ENCODE measurements at regions not wholly inside any gene's neighbourhood (a gene's known extent, or its start where the extent isn't known, plus 50 kb on each side); places are given as distances from the start of the nearest gene placed in this dataset.
"Not testable (repeated sequence)": the region's sequence is repeated elsewhere in the genome, so short reads cannot be mapped to it uniquely, and the experiment has no call there.

DNA sequence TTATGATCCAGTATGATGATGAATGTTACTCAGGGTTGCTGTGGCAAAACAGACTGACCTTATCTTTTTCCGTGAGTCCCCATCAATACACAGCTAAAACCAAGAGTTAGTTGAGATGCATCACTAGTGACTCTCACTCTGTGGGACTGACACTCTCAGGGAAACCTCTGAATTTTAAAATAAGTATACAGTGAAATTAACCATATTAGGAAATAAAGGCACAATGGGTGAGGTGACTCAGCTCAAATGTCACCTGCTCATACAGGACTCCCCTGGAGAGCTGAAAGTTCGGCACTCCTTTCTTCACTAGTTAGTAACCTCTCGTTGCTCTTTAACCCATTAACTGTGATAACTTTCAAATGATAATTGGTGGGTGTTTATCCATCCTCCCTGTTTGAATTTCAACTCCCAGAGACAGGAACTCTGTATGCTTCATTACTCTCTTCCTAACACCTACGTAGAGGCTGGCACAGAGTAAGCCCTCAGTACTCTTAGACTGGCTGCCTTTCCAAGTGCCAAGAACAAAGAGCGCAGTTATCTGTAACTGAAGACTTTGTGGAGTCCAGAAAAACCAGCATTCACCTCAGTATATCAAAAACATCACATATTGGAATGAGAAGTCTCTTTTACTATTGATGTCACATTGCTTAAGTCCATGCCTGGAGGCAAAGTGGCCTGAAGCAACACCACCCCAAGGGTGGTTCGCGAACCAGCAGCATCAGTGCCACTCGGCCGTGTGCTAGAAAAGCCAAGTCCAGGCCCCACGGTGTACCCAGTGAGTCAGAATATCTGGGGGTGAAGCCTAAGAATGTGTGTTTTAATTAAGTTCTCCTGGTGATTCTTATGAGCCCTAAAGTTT, 91.1 kb downstream of the NIBAN1 start:
- no peak for DNase-seq

DNA sequence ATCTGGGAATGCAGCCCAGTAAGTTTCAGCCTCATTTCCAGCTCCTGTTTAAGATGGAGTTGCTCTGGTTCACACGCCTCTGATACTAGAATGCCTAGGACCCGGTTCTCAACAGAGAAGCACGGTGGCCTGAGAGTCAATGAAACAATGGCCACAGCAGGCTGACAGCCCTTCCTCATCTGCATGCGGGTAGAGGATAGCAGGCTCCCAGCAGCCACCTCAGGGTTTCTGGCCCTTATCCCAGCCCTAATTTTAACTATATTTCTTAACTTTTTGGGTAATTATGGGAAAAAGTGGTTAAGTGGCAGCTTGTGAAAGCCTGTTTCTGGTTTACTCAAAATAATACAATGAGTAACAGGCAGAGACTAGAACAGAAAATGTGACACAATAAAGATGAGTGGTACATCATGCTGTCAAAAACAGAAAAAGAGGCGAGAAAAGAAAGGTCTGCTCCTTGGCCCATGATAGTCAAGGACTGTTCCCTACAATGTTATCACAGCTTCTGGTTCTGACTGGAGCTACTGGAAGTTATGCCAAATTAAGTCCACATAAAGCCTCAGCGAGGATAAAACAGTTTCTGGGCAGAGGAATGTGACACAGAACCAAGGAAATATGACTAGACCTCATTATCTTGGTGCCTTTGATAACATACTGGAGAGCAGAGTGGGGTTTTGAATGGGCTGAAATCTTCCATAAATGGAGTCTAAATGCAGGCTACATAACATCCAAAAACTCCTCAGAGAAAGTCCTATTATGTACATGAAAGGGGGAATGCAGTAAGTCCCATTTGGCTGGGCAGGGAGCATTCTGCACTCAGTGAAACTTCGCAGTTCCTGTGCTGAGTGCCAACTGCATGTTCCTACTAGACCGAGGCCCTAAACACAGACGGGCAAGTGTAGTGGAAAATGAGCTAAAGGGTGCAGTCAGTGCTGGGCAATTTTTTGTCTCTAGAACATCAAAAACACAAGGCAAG, 92.1 kb downstream of the NIBAN1 start:
- no peak for DNase-seq

DNA sequence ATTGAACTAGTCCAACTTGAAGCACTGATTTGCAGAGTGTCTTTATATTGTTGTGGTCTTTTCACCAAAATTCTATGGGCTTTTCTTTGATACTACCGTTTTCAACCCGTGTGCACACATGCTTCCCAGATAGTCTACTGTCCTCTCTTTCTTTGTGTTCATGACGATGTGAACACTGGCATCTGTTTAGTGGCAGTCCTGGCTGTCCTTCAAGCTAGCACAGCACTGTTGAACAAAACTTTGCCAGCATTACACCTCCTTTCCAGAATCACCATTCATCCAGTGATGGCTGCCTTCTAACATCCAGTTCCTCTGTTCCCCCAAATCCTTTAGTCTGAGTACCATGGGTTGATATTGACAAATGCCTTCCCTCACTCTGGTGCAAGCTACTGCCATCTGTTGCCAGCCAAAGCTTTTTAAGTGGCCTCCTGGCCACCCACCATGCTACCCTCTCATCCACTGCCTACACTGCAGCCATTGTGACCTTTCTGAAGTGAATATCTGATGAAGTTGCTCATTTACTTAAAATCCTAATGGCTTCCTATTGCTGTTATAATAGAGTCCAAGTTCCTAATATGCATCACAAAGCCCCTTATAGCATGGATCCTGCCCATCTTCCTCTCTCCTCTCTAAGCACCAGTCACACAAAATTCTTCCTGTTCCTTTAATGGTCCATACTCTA, 94.3 kb downstream of the NIBAN1 start:
- no peak for DNase-seq

DNA sequence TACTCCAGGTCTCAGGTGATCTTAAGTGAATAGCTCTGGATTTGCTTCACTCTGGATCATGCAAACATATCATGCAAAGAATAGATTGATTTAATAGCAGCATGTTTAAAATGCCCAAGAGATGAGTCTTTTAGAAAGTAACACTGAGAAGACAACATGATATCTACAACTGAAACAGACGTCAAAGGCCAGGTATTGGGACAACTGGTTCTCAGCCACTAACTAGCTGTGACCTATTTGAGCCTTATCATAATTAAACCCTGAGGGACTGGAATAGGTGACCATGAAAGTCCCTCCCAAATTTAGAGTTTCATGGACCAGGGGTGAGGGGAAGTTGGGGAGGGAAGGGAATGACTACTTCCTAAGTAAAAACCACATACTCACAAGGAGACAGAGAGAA, 95.7 kb downstream of the NIBAN1 start:
- no peak for DNase-seq

DNA sequence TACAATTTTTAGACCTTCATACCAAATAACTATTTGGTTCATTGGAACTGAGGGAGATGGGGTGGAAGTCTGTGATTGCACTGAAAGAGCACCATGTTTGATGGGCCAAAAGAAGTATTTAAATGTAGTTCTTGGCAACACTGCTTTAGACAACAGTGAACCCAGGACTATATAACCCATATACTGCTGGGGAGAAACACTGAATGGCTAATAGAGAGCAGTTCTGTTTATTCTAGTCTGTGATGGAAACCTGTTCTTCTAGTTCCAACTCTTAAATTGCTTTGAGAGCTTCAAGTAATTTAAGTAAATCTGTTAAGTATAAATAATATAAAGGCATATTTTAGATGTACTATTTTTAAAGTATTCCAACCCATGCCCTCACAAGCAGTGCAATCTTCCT, 96.3 kb downstream of the NIBAN1 start:
- no peak for DNase-seq

DNA sequence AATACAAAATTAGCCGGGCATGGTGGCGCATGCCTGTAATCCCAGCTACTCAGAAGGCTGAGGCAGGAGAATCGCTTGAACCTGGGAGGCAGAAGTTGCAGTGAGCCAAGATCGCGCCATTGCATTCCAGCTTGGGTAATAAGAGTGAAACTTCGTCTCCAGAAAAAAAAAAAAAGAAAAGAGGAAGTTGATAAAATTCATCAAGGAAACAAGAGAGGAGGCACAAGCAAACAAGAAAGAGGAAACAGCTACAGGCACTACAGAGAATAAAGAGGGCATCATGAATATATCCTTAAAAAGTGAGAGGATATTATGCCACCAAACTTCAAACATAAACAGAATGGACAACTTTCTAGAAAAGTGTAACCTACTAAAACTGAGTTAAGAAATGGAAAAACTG, 98.3 kb downstream of the NIBAN1 start:
- not testable (repeated sequence) for DNase-seq

DNA sequence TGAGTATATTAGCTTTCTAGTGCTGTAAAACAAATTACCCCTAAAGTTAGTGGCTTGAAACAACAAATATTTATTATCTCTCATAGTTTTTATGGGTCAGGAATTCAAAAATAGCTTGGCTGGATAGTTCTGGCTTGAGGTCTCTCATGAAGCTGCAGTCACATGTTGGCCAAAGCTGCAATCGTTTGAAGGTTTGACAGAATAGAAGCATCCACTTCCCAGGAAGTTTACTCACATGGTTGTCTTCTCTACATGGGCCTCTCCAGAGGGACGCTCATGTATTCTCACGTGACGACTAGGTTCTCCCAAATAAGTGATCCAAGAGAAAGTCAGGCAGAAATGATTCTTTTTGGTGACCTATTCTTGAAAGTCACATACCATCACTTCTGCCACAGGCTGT, 99.1 kb downstream of the NIBAN1 start:
- no peak for DNase-seq

DNA sequence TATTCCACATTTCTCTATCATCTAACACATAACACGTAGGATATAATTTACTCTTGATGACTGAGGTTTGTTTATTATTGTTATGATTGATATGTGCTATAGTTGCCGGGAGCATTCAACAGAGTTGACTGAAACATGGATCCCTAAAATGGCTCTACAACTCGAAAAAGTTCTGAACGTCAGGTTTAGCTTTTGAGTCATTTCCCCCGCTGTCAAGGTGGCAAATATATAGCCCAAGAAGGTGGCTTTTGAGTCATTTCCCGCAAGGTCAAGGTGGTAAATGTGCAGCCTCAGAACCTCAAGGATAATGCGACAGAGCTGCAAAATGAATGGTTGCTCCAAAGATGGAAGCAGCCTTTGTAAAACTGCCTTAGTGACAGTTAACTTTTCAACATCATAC, 104.0 kb downstream of the NIBAN1 start:
- DNase-seq = no peak

DNA sequence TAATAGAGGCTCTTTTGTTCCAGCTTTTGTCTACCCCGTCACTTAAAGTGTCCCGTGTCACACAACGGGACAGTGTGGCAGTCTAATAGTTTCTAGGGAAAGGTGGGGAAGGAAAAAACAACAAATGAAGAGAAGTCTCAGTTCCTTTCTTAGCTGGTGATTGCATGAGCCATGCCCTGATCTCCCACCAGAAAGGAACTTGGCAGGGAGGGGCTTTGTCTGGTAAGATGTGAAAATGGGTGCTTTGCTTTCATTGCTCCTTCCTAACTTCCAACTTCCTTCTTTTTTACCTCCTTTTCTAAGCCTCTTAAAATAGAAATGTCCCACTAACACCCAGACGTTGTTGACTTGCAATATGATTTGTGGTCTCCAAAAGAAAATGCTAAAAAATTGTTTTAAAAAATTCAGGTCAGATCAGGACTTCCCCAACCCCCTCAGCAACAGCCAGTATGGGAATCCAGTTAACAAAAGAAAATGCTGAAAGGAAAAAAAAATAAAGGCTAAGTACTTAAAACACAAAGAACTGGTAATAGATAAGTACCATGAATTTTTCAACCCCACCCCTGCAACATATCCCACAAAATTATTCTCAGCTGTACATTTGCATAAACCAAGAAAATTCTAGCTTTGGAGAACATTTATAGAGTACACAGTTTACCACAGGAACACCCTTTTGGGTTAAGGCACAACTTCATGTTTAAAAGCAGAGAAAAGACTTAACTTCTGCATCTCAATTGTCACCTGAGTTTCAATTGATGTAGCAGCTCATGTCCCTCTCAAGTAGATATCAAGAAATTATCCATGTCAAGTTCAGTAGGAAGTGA, 106.2 kb downstream of the NIBAN1 start:
- no peak for DNase-seq

DNA sequence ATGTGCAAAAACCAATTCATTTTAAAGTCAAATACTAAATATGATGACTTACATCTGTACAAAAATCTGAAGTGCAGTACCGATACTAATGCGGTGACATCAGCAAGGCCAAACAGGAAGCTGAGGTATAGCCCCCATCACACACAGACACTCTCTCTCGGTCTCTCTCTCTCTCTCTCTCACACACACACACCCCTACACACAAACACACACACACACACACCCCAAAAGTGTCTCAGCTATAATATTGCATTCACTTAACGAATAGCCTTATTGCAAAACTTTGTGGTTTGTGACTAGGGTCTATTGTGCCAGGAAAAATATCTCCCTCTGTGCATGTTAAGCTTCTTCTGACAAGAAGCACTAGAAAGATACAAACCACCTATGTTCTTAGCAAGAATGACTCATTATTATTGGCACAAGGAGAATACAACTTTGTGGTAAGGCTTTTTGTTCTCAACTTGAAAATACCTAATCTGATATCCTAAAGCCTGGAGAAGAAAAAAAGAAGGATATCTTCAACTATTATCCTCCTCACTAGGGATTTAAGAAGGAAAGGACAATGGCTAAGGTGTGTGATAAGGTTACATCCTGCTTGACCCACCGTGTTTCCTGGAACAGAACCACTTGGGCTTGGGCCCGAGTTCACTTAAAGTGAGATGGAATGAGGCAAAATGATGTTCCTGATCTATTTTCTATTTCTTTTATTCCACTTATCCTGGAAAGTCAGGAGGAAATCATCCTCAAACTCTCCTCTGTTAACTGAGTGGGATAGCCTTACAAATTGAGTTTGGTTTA, 107.1 kb downstream of the NIBAN1 start:
- no peak for DNase-seq

DNA sequence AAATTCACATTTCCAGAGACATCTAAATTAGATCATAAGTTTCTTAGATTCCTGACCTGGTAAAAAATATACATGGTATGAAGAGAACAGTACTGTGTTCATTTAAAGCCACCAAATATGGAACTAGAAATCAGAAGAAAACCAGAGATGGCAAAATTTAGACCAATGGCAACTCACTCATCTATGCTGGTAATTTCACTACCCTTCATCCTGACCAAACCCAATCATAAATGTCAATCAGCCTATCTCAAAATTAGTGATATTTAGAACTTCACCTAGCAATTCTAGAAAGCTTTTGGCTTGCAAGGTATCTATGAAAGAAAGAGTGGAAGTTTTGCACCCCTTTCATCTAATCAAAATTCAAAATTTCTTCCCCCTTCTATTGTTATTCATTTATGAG, 107.7 kb downstream of the NIBAN1 start:
- no peak for DNase-seq

DNA sequence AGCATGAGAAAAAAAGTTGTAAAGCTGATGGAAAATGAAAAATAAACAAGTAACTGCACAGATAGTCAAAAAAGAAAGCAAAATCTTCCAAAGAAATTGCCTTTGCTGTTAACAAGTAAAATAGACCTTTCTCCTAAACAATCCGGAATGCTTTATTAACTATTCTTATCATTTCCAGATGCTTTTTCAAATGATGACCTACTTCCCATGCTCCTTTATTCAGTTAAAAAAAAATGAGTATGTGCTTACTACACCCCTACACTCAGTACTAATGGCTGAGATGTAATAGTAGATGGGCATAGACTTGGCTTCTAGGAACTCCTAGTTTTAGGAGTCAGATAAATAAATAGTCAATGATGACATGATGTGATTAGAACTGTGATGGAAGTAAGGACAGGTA, 108.5 kb downstream of the NIBAN1 start:
- DNase-seq = no peak

DNA sequence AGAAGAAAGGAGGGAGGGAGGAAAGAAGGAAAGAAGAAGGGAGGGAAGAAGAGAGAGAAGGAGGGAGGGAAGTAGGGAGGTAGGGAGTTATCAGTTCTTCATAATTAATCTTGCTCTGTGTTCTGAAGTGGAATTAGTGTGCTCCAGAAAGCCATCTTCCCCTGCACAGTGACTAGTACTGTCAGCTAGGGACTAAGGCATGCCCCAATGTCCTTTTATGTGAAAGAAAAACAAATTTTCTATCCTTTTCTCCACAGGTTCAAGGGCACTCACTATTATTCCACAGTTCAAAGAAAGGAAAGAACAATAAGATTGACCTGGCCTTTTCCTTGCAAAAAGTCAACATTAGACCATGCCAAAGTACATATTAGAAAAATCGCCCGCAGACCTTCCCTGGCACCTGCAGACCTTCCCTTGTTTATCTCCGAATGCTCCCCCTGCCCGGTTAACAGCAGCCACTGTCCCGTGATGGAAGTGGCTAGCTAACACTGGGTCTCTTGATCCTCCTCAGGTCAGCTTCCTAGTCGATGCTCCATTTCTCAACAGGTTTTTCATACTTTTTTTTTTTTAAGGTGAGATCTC, 107.2 kb upstream of the EDEM3 start:
- no peak for DNase-seq

DNA sequence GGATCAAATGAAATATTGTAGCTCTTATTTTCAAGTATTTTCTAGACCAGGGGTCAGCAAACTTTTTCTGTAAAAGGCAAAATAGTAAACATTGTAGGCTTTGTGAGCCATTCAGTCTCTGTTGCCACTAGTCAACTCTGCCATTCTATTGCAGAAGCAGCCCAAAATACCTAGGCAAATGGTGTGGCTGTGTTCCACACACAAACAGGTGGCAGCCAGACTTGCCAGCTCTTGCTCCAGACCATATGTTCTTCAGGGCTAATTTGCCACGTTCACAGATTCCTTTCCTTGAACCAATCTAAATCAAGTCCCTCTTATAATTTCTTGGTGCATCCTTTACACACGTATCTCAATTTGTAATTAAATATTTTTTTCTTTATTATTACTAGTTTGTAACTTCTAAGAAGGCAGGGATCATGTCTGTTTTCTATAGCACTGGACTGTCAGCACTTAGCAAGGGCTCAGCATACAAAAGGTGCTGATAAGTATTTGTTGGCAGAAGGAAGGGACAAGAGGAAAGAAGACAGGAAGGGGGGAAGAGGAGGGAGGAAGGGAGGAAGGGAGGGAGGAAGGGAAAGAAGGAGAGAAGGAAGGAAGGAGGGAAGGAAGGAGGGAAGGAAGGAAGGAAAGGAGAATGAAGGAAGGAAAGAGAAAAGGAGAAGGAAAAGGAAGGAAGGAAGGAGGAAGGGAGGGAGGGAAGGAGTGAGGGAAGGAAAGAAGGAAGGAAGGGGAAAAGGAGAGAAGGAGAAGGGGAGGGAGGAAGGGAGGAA, 106.5 kb upstream of the EDEM3 start:
- no peak for DNase-seq

DNA sequence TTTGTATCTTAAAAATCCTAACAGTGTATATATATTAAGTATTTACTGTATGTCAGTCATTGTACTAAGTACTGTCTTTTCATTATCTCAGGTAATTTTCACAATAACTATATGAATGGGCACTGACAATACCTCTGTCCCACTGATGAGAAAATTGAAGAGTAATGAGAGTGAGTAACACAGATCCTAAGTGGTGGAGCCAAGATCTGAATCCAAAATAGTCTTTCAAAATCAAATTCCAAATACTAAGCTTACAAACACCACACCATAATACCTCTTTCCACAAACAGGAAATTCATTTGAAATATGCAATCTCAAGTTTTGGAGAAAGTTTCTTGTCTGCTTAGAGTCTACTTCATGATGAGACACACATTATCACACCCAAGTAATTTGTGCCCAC, 105.9 kb upstream of the EDEM3 start:
- no peak for DNase-seq

DNA sequence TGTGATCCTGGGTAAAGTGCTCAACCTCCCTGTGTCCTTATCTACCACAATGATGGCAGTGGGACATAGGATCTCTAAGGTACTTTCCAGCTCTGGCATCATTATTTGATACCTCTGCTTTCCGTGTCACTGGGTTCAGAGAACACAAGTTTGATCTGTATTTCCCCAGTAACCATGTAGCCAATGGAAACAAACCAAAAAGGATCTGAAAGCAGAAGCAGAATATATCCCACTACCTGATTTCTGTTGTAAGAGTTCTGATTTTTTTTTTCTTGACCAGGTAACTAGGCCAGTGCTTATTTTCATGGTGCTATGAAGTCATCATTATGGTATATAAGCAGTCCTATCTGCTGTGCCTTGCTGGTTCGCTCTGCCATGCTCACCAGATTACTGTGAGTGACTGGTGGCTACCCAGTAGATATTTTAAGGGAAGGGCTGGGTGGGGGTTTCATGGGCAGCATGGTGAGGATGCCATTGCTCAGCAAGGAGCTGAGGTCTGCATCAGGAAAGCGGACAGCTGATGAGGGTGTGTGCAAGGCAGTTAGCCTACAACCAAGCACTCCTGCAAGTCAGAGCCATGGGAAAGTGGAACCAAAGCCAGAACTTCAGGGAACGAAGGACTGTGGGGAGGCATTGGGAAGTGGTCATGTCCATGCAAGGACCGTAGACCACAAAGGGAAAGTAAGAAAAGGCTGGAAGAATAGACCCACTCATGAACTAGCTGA, 104.9 kb upstream of the EDEM3 start:
- DNase-seq = no peak

DNA sequence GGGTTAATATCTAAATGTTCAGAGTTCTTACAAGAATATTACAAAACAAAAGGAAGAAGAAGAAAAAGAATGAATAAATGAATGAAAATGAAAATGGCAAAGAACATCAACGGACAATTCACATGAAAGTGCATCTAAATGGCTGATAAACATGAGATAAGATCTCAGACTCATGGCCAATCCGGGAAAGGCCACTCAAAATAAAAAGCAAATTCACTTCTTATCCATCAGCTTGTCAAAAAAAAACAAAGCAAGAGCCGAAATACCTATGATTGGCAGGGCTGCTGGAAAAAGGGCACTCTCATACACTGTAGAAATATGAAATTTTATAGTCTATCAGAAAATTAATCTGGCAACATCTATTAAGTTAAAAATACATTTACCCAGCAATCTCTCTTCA, 103.6 kb upstream of the EDEM3 start:
- no peak for DNase-seq

DNA sequence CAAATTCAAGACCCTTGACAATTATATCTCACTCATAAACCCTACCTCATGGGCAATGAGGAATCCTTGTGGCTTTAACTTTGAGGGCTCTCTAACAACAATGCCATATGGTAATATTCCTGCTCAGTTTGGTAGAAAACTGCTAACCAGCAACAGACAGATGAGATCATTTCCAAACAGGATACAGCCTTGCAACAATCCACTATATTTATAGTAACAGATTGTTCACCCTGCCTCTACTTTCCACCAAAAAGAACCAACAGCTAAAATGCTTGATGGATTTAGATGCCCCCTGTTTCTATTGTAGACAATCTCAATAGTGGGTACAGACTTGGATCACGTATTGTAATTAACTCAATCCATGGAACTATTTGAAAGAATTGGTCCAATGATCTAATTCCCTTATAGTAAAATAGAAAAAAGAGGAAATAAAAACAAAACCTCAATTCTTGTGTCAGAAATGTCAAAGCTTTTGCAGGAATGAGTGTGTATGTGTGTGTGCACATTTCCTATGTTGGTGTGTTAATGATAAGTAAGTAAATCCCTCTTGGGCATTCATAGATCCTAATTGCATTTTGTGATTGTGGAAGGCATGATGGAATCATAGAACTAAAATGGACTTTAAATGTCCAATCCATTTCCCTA, 100.0 kb upstream of the EDEM3 start:
- no peak for DNase-seq

DNA sequence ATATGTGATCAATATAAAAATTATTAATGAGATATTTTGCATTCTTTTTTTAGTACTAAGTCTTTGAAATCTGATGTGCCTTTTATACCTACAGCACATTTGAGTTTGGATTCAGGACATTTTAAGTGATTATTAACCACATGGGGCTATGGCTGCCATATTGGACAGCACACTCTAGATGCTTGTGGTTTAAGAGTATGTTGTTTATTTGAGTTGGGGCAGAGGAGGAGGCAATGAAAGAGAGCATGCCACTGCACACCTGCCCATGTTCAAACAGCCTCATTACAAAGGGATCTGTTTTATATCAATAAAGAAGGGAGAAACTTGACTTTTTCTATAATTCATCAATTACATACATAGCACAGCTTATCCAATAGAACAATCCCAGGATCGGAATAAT, 99.4 kb upstream of the EDEM3 start:
- no peak for DNase-seq
